ENCODE measurements at regions not wholly inside any gene's neighbourhood (a gene's known extent, or its start where the extent isn't known, plus 50 kb on each side); places are given as distances from the start of the nearest gene placed in this dataset.

- no peak for TF ChIP-seq POLR2A (IDR thresholded peaks at IDR 0.05; ENCODE audit: low read depth, low read length)
- TF ChIP-seq TAF1 (IDR thresholded peaks at IDR 0.05; ENCODE audit: borderline replicate concordance, low read depth, low read length): no peak
These were observed 128.9 kb upstream of the TPRG1 start for GRCh38 chr3:189042832-189043231.

Measured in GM12892 (cell line).